ENCODE measurements at regions not wholly inside any gene's neighbourhood (a gene's known extent, or its start where the extent isn't known, plus 50 kb on each side); places are given as distances from the start of the nearest gene placed in this dataset.
"Not testable (repeated sequence)": the region's sequence is repeated elsewhere in the genome, so short reads cannot be mapped to it uniquely, and the experiment has no call there.

DNA sequence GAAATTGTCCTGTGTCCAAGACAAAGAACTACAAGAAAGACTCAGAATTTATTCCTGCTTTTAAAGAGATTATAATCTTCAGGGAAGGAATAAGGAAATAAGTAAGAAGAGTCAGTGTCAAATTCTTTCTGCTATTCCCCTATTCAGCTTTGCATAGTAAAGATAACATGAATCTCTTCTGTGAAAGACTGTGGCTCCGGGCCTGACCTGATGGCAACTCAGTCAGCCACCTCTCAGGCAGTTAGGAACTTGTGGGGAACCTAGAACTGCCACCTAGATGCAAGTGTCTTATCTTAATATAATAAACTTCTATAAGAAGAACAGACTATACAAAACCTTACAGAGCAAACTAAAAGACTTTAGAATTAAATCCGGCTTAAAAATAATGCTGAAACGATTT lies 382.0 kb downstream of the RAD51AP2 start:
- no peak for DNase-seq (ENCODE audit: low read depth, low spot score)
- in situ Hi-C loops (cut with HindIII; ENCODE audit: low pct_unique_long_range_greater_than_20kb, low sequenced_read_pairs) = no loop called here

DNA sequence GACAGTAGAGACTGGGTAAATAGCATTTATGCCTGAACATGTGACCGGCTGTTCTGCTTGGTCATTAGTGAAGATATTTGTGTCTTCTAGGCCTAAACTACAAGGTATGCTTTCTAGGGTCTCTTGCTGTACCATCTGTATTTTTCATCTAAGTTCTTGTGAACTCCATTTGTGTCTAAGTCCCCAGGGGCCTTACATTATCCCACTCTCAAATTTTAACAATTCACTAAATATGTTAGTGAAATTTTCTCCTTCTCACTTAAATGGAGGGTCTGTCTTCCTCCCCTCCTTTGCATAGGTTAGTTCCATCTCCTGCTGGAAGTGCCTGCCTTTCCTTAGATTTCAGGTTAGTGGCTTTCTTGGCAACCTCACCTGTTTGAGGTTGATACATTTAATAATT lies 382.6 kb downstream of the RAD51AP2 start:
- in situ Hi-C loops (cut with HindIII; ENCODE audit: low pct_unique_long_range_greater_than_20kb, low sequenced_read_pairs) = no loop called here

DNA sequence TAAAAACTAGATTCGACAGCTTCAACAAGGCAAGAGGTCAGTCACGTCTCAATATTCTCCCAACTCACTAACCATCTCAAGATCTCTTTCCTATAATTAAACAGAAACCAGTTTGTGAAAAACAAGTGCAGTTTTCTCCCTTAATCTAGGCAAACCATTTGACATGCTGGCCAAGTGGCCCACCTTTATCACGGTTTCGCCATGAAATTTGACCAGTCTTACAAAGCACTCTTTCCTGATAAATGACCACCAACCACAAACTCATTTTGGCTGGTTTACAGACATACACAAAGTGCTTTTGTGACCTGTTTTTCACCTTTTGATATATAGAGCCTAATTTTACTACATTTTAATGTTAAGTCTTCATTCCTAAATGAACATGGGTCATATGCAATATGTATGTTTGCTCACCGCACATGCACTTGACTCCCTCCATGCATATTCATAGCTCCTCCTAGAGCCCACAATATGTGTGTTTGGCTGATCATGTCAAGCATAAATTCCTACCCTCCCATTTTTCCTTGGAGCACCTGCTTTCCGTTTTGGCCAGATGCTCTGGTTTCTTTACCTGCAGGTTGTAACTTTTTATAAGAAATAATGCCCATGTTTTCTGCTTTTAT lies 385.1 kb downstream of the RAD51AP2 start:
- in situ Hi-C loops (cut with HindIII; ENCODE audit: low pct_unique_long_range_greater_than_20kb, low sequenced_read_pairs) = no loop called here
- no peak for DNase-seq (ENCODE audit: low read depth, low spot score)

More for the DNA sequence above, 382.6 kb downstream of the RAD51AP2 start:
- no peak for DNase-seq (ENCODE audit: low read depth, low spot score)

DNA sequence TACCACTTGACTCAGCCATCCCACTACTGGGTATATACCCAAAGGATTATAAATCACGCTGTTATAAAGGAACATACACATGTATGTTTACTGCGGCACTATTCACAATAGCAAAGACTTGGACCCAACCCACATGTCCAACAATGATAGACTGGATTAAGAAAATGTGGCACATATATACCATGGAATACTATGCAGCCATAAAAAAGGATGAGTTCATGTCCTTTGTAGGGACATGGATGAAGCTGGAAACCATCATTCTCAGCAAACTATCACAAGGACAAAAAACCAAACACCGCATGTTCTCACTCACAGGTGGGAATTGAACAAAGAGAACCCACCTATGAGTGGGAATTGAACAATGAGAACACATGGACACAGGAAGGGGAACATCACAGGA lies 387.6 kb downstream of the RAD51AP2 start:
- in situ Hi-C loops (cut with HindIII; ENCODE audit: low pct_unique_long_range_greater_than_20kb, low sequenced_read_pairs); DNase-seq (ENCODE audit: low read depth, low spot score): not testable (repeated sequence)

DNA sequence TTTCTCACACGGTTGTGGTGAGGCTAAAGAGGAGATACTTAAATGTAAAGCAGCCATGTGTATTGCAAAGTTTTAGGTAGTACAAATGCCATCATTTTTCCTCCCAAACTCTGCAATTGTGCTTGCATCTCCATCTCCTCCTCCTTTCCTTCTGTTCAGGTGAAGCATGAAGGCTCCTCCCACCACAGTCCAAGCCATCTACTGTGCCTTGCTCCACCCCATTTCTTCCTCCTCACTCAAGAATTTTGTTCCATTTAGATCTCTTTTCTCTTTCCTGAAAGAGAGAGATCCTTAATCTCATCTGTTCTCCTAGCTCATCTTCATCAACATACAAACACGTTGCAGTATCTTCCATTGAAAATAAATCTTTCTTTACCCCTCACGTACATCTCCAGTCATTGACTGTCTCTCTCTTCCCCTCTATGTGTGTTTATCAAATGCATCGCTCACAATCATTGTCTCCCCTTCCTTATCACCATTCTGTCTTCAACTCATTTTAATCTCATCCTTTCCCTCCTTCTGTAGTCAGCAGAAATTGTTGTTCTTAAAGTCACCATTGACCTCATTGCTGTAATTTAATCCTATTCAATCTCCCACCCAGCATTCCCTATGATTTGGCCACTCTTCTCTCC lies 392.1 kb downstream of the RAD51AP2 start:
- in situ Hi-C loops (cut with HindIII; ENCODE audit: low pct_unique_long_range_greater_than_20kb, low sequenced_read_pairs) = no loop called here
- DNase-seq (ENCODE audit: low read depth, low spot score) = no peak

DNA sequence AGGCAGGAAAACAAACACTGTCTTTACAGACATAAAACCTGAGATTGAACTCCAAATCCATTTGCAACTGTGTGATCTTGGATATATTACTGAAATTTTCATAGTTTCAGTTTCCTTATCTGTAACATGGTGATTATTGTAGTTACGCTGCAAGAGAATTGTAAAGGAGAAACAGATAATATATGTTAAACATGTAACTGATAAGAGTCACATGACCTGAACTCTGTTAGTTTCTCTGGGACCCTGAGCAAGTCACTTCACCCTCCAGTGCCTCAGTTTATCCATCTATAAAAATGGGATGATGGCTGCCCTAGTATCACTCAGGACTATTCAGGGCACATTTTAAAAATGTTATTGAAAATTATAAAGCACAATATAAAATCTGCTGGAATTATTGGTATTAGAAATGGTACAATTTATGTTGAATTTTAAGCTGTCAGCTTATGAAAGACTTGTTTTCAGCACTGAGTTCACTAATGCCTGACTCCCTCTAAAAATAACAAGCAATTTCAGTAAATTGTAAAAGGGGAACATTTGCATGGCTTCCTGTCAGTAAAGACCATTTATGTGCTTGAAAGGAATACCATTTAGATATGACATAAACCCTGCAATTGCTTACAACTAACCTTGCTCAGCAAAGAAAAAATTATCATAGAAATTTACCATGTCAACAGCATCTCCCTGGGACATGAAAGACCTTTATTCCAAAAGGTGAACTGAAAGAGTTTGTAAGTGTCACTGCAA lies 393.5 kb downstream of the RAD51AP2 start:
- no peak for DNase-seq (ENCODE audit: low read depth, low spot score)
- in situ Hi-C loops (cut with HindIII; ENCODE audit: low pct_unique_long_range_greater_than_20kb, low sequenced_read_pairs) = no loop called here

DNA sequence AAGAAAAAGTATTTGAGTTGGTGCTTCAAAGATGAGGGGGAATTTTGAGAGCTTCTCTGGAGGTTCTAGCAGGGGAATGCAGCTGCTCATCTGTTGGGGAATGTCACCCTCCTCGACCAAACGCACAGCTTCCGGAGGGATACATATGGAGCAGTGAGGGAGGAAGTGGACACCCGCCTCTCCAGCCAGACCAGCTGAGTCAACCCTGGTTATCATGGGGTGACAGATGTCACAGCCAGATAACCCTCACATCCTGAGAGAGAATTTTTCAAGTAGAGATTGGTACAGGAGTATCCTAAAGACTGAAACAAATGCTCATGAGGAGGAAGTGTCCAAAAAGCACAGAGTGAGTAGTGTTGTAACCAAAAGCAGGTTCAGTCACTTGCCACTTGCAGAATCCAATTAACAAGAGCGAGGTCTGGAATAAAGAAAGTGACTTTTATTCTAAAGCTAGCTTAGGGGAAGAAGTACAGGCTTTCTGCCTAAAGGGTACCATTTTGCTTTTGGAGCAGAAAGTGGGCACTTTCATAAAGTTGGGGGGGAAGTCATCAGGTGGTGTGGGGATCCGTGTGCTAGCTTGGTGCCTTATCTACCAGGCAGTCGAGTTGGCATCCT lies 395.2 kb downstream of the RAD51AP2 start:
- in situ Hi-C loops (cut with HindIII; ENCODE audit: low pct_unique_long_range_greater_than_20kb, low sequenced_read_pairs) = no loop called here
- DNase-seq (ENCODE audit: low read depth, low spot score) = no peak

DNA sequence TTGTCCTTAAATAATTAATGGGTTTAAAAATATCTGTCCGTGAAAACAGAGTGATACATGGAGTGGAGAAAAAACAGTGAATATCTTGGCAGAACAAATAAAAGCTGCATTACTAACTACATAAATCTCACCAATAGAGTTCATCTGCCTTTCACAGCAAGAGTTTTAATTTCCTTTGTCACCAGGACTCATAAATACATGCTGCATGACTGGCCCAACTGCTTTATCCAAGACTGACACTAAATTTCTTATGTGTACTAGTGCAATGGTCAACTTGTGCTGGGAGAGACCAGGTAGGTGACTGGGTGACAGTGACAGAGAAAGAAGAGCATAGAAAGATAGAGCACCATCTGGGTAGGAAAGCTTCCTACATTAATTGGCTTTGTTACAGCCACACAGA lies 402.8 kb downstream of the RAD51AP2 start:
- in situ Hi-C loops (cut with HindIII; ENCODE audit: low pct_unique_long_range_greater_than_20kb, low sequenced_read_pairs) = no loop called here
- DNase-seq (ENCODE audit: low read depth, low spot score) = no peak

DNA sequence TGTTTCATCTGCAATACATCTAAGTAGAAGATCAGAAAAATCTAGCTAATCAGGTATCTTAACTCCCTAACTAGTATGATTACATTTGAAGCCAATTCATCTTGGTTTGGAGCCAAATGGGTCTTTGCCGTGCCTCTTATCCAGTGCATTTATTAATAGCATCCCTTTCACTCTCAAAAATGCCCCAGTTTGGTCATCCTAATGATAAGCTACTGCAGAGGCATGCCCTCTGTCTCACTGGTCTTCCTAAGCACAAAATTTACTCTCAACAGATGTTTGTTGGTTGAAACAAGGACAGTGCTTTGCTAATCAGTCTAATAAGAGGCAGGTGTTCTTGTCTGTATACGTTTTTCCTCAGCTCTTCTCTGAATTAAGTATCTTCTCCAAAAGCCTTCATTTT lies 403.2 kb downstream of the RAD51AP2 start:
- no peak for DNase-seq (ENCODE audit: low read depth, low spot score)
- in situ Hi-C loops (cut with HindIII; ENCODE audit: low pct_unique_long_range_greater_than_20kb, low sequenced_read_pairs) = no loop called here

DNA sequence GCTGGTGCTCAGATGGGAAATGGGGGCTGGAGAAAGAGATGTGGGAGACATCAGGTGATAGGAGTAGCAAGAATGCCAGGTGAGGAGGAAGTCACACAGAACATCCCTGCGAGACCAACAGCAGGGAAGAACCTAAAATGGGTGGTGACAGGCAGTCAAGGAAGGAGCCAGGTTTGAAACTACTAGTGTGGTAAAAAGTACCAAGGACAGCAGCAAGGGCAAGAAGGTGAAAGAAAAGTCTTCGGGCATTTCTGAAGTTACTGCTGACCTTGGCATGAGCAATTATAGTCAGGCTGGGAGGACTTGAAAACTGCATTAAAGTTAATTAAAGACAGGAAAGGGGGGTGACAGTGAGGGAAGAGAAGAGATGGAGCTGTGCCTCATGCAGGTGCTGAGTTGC lies 410.4 kb downstream of the RAD51AP2 start:
- in situ Hi-C loops (cut with HindIII; ENCODE audit: low pct_unique_long_range_greater_than_20kb, low sequenced_read_pairs) = no loop called here
- DNase-seq (ENCODE audit: low read depth, low spot score) = no peak

DNA sequence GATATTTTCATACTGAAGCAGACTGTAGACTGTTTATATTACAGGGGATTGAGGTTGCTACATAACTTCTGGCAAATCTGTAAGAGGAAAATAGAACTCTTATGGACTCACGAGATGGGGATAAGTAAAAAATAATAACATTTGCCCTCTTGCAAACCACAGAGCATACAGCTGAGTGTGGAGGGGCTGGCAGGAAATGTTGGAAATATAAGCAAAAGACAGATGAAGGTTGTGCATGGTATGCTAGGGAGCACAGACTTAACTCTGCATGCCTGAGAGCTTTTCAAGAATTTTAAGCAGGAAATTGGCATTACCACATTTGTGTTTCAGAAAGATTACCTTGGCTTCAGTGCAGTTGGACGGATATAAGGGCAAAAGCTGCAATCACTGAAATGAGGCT lies 411.1 kb downstream of the RAD51AP2 start:
- no peak for DNase-seq (ENCODE audit: low read depth, low spot score)
- in situ Hi-C loops (cut with HindIII; ENCODE audit: low pct_unique_long_range_greater_than_20kb, low sequenced_read_pairs) = no loop called here

DNA sequence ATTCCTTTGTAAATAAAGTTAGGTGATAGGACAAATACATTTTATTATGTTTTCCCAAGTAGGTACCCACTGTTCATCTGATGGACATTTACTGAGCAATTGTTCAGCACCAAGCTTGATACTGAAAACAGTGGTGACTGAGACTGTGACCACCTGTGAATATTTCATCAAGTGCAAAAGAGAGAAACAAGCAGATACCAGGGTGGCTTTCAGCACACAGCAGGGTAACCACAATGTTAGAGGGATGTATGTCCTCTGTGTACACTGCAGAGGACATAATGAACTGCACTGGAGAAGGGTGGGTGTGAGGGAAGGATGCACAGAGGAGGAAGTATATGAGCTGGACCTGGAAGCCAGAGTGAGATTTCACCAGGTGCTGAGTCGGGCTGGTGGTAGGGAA lies 411.8 kb downstream of the RAD51AP2 start:
- in situ Hi-C loops (cut with HindIII; ENCODE audit: low pct_unique_long_range_greater_than_20kb, low sequenced_read_pairs) = no loop called here
- DNase-seq (ENCODE audit: low read depth, low spot score) = no peak

DNA sequence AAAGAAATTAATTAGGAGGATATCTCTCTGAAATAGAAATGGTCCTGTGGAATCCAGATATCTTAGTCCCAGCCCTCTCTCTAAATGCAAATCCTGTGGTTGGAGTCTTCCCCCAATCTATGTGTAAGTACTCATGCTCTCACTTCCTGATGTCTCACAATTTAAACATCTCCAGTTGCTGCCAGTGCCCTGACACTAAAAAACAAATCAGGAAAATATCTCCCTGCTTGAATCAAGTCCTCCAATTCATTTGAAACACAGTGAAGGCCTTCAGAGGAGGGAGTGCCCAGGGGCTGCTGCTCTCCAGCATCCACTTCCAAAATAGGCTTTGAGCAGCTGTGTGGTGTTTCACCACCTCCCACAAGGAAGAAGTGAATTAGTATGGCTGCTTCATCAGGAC lies 413.8 kb downstream of the RAD51AP2 start:
- in situ Hi-C loops (cut with HindIII; ENCODE audit: low pct_unique_long_range_greater_than_20kb, low sequenced_read_pairs) = no loop called here
- no peak for DNase-seq (ENCODE audit: low read depth, low spot score)

DNA sequence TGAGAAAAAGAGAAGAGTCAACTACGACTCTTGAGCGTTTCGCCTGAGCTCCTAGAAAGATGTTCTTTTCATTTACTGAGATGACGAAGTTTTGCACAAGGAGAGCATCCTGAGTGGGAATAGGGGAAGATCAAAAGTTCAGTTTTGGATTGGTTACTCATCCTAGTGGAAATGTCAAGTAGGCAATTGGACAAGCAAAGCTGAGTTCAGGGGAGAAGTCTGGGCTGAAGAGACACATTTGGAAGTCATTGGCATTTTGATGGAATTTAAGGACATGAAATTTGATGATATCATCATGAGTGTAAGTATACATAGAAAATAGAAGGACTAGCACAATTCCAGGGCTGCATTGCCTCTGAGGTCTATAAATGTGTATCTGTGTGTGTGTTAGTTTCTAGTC lies 416.6 kb downstream of the RAD51AP2 start:
- no peak for DNase-seq (ENCODE audit: low read depth, low spot score)
- in situ Hi-C loops (cut with HindIII; ENCODE audit: low pct_unique_long_range_greater_than_20kb, low sequenced_read_pairs) = no loop called here

DNA sequence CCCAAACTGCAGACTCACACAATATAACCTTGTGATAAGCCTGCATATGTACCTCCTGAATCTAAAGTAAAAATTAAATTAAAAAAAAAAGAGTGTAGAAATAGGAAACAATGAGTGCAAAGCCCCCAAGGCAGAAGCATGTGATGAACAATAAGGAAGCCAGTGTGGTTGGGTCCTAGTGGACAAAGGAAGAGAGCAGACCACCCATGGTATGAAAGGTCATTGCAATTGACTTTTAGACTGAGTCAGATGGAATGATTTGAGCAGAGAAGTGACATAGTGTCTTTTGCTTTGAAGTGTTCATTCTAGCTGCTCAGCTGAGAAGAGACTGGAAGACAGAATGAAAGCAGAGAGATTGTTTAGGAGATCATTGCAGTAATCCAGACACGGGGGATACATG lies 417.1 kb downstream of the RAD51AP2 start:
- no peak for DNase-seq (ENCODE audit: low read depth, low spot score)
- in situ Hi-C loops (cut with HindIII; ENCODE audit: low pct_unique_long_range_greater_than_20kb, low sequenced_read_pairs) = no loop called here

DNA sequence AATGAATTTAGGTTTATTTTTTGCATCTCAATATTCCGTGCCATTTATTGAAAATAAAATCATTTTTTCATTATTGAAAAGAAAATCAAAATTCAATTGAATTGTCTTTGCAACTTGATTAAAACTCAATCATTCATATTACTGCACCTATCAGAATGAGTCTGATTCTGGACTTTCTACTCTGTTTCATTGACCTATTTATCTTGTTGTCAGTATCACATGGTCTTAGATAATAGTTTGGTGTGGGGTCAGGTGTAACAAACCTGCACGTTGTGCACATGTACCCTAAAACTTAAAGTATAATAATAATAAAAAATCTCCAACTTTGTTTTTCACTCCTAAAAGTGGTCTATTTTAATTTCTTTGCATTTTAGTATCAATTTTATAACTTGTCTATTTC lies 422.9 kb downstream of the RAD51AP2 start:
- in situ Hi-C loops (cut with HindIII; ENCODE audit: low pct_unique_long_range_greater_than_20kb, low sequenced_read_pairs) = no loop called here
- no peak for DNase-seq (ENCODE audit: low read depth, low spot score)

DNA sequence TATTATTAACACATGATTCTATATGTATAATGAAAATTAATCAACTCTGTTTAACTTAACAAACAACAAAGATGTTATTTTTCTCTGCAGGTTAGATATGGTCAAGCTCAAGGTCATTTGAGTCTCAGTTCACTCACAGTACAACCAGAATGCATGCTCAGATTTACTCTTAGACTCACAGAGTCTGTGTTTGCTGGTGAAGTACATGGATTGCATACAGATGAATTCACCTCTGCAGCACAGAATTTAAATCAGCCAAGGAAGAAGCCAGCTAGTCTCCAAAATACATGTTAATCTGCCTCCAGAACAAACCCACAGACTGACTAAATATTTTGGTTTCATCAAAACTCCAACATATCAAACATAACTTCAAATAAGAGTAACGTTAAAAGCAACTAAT lies 424.5 kb downstream of the RAD51AP2 start:
- in situ Hi-C loops (cut with HindIII; ENCODE audit: low pct_unique_long_range_greater_than_20kb, low sequenced_read_pairs) = no loop called here
- peak; percentile 25 for DNase-seq (ENCODE audit: low read depth, low spot score)

DNA sequence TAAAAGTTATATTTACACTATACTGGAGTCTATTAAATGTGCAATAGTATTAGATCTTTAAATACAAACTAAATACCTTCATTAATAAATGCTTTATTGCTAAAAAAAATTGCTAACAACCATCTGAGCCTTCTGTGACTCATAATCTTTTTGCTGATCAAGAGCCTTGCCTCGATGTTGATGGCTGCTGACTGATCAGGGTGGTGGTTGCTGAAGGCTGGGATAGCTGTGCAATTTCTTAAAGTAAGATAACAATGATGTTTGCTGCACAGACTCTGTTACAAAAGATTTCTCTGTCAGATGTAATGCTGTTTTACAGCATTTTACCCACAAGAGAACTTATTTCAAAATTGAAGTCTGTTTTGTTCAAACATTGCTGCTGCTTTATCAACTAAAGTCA lies 421.4 kb upstream of the CYRIA start:
- DNase-seq (ENCODE audit: low read depth, low spot score) = no peak
- in situ Hi-C loops (cut with HindIII; ENCODE audit: low pct_unique_long_range_greater_than_20kb, low sequenced_read_pairs) = no loop called here
